ENCODE measurements at regions not wholly inside any gene's neighbourhood (a gene's known extent, or its start where the extent isn't known, plus 50 kb on each side); places are given as distances from the start of the nearest gene placed in this dataset.
"Not testable (repeated sequence)": the region's sequence is repeated elsewhere in the genome, so short reads cannot be mapped to it uniquely, and the experiment has no call there.

GRCh38 chr20:11995805-11996567 is 78.3 kb downstream of the BTBD3 start:
- DNase-seq (ENCODE audit: extremely low read depth, low read depth) = no peak
- no peak for TF ChIP-seq CTCF (IDR thresholded peaks at IDR 0.05; ENCODE audit: low read depth, low read length, missing control alignments)
- H3K4me3 ChIP-seq (replicated peaks; ENCODE audit: low read depth, low read length) = no peak overlapping the region

- DNase-seq (ENCODE audit: extremely low read depth, low read depth); H3K4me3 ChIP-seq (replicated peaks; ENCODE audit: low read depth, low read length): not testable (repeated sequence)
Observed at GRCh38 chr20:12004776-12005175, 87.1 kb downstream of the BTBD3 start.

DNA sequence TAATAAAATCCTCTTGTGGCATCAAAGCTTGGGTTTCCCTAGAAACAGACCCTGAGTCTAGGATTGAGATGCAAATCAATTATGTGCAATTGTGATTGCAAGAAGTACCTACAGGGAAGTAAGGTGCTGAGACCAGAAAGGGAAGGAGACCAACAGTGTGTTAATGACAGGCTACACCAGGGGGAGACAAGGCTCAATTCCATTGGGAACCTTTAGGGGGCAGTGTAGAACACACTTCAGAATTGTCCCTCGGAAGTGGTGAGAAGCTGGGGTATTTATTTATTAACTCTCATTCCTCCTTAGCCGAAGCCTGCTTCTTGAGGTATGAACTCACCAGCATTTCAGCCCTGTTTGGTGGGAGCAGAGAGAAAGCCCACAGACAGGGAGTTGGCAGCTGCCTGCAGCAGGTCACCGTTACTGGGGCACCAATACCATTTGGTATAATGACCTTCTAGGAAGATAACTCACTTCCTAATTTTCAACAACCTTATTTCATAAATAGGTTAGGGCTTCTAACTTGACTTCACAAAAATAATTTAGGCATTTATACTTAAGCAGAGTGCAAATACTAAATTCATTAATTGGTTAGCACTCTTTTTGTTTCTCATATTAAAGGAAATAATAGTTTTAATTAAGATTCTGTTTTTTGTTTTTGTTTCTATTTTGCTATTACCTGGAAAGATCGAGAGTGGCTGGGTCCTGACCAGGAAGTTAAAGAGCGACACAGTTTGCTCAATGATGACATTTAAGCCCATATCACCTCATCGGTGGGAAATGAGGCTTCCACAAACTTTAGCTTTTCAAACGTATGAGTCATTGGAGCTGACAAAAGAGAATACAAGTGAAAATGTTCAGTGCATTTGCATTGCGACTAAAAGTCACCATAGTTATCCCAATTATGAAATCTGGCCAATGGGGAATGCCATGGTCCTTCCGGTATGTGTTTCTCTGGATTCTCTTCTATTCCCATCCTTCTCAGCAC is 94.8 kb downstream of the BTBD3 start:
- no peak overlapping the region for H3K4me3 ChIP-seq (replicated peaks; ENCODE audit: low read depth, low read length)
- peak; percentile 98 for TF ChIP-seq CTCF (IDR thresholded peaks at IDR 0.05; ENCODE audit: low read depth, low read length, missing control alignments)
- peak; percentile 22 for DNase-seq (ENCODE audit: extremely low read depth, low read depth)

- no peak for DNase-seq (ENCODE audit: extremely low read depth, low read depth)
- no peak for TF ChIP-seq CTCF (IDR thresholded peaks at IDR 0.05; ENCODE audit: low read depth, low read length, missing control alignments)
- no peak overlapping the region for H3K4me3 ChIP-seq (replicated peaks; ENCODE audit: low read depth, low read length)
Observed at GRCh38 chr20:12014276-12014675, 96.6 kb downstream of the BTBD3 start.

- H3K4me3 ChIP-seq (replicated peaks; ENCODE audit: low read depth, low read length) = no peak overlapping the region
- no peak for DNase-seq (ENCODE audit: extremely low read depth, low read depth)
- no peak for TF ChIP-seq CTCF (IDR thresholded peaks at IDR 0.05; ENCODE audit: low read depth, low read length, missing control alignments)
Observed at GRCh38 chr20:12014736-12015135, 97.0 kb downstream of the BTBD3 start.

GRCh38 chr20:12016291-12016690 is 98.6 kb downstream of the BTBD3 start:
- no peak for TF ChIP-seq CTCF (IDR thresholded peaks at IDR 0.05; ENCODE audit: low read depth, low read length, missing control alignments)
- DNase-seq (ENCODE audit: extremely low read depth, low read depth) = no peak

GRCh38 chr20:12019715-12020114 is 102.0 kb downstream of the BTBD3 start:
- DNase-seq (ENCODE audit: extremely low read depth, low read depth) = no peak
- no peak for TF ChIP-seq CTCF (IDR thresholded peaks at IDR 0.05; ENCODE audit: low read depth, low read length, missing control alignments)
- H3K4me3 ChIP-seq (replicated peaks; ENCODE audit: low read depth, low read length) = no peak overlapping the region

More at GRCh38 chr20:12016291-12016690, 98.6 kb downstream of the BTBD3 start:
- H3K4me3 ChIP-seq (replicated peaks; ENCODE audit: low read depth, low read length) = no peak overlapping the region
